Fibroblast of lung (primary cell): ENCODE measurements at regions not wholly inside any gene's neighbourhood (a gene's known extent, or its start where the extent isn't known, plus 50 kb on each side); places are given as distances from the start of the nearest gene placed in this dataset.

Source experiments
- DNase-seq, 2 donors: peaks; one replicate each; pipeline versions ENCODE4 v3.0.0 to v3.0.0-alpha.2; 2010; ENCODE audit warnings: low read depth in 2 of 2
- H2AFZ ChIP-seq: 2 replicates; pipeline ENCODE4 v1.5.1; 2012; ENCODE audit warnings: low read length, control low read depth, inconsistent platforms
- H3K27ac ChIP-seq: 2 replicates; pipeline ENCODE4 v1.5.1; 2011; ENCODE audit warnings: low read length, control low read depth; ENCODE audit not compliant: insufficient read depth
- H3K27me3 ChIP-seq: 2 replicates; pipeline ENCODE4 v1.5.1; 2011; ENCODE audit warnings: mild to moderate bottlenecking, low read length; ENCODE audit not compliant: control insufficient read depth, insufficient read depth
- H3K36me3 ChIP-seq: 2 replicates; pipeline ENCODE4 v1.5.1; 2011; ENCODE audit warnings: low read length; ENCODE audit not compliant: control insufficient read depth, insufficient read depth
- H3K4me1 ChIP-seq: 2 replicates; pipeline ENCODE4 v1.5.1; 2011; ENCODE audit warnings: low read length; ENCODE audit not compliant: control insufficient read depth, insufficient read depth; ENCODE audit errors: extremely low read depth
- H3K4me2 ChIP-seq: 2 replicates; pipeline ENCODE4 v1.5.1; 2011; ENCODE audit warnings: low read length, control low read depth; ENCODE audit not compliant: insufficient read depth; ENCODE audit errors: extremely low read depth
- H3K4me3 ChIP-seq, 4 experiments: fragments of 200-600 bp in 1 of 4; sonication (generic) in 1 of 4; replicated peaks in 1 of 4; 2 replicates each; pipeline ENCODE4 v1.5.1; 2011 to 2016; ENCODE audit warnings: low read length in 4 of 4, low read depth in 3 of 4, mild to moderate bottlenecking in 3 of 4, control low read depth in 2 of 4, inconsistent platforms in 1 of 4, mixed read lengths in 1 of 4; ENCODE audit not compliant: insufficient read depth in 1 of 4; ENCODE audit errors: control extremely low read depth in 1 of 4
- H3K79me2 ChIP-seq: 2 replicates; pipeline ENCODE4 v1.5.1; 2012; ENCODE audit warnings: mild to moderate bottlenecking, low read length, inconsistent platforms; ENCODE audit not compliant: control insufficient read depth, insufficient read depth
- H3K9ac ChIP-seq: 2 replicates; pipeline ENCODE4 v1.5.1; 2011; ENCODE audit warnings: mild to moderate bottlenecking, low read length, control low read depth; ENCODE audit not compliant: insufficient read depth
- H3K9me3 ChIP-seq: 2 replicates; pipeline ENCODE4 v1.5.1; 2012; ENCODE audit warnings: low read depth, low read length; ENCODE audit not compliant: control insufficient read depth, insufficient read depth
- H4K20me1 ChIP-seq: 2 replicates; pipeline ENCODE4 v1.5.1; 2011; ENCODE audit warnings: low read length; ENCODE audit not compliant: control insufficient read depth, insufficient read depth; ENCODE audit errors: extremely low read depth
- CTCF ChIP-seq, 2 donors: IDR thresholded peaks in 1 of 2; conservative IDR thresholded peaks in 1 of 2; 1 replicate in 1 of 2; 2 replicates in 1 of 2; pipeline ENCODE4 v1.5.1; 2011 to 2012; ENCODE audit warnings: low read length in 2 of 2, control low read depth in 1 of 2, inconsistent platforms in 1 of 2, low read depth in 1 of 2, mild to moderate bottlenecking in 1 of 2
- EZH2 ChIP-seq: IDR thresholded peaks from 2 replicates; pipeline ENCODE4 v1.5.1; 2012; ENCODE audit warnings: low read length, control low read depth, mild to moderate bottlenecking; ENCODE audit errors: missing control alignments

- Histone ChIP-seq H2AFZ (no peak overlapping the region), H3K79me2 (no peaks in the 10 kb centered on the region), H3K4me3 (no peak overlapping the region), H3K9me3 (no peaks in the 10 kb centered on the region), H3K4me1 (no peaks in the 10 kb centered on the region), H3K27me3 (no peaks in the 10 kb centered on the region), H3K9ac (no peak overlapping the region), H3K27ac (no peak overlapping the region), H4K20me1 (no peaks in the 10 kb centered on the region), H3K4me2 (no peak overlapping the region), H3K36me3 (no peaks in the 10 kb centered on the region)
- TF ChIP-seq EZH2 (no peak), CTCF (conservative IDR thresholded peaks at IDR 0.05 in 1 of 2, IDR thresholded peaks at IDR 0.05 in 1 of 2; ENCODE audit: low read depth in 1 of 2, low read length in 2 of 2) (no peak)
- no peak for DNase-seq
Measured at GRCh38 chr15:85307687-85308045, 72.7 kb upstream of the AKAP13 start.

- Histone ChIP-seq H3K27me3 (no peaks in the 10 kb centered on the region), H3K9me3 (no peaks in the 10 kb centered on the region), H3K4me1 (peaks cover 6% of the 10 kb centered on the region), H3K4me3 (no peak overlapping the region), H3K79me2 (no peaks in the 10 kb centered on the region), H3K27ac (no peak overlapping the region), H3K4me2 (no peak overlapping the region), H4K20me1 (no peaks in the 10 kb centered on the region), H3K9ac (no peak overlapping the region), H3K36me3 (no peaks in the 10 kb centered on the region), H2AFZ (no peak overlapping the region)
- no peak for DNase-seq
- no peak for TF ChIP-seq CTCF (conservative IDR thresholded peaks at IDR 0.05 in 1 of 2, IDR thresholded peaks at IDR 0.05 in 1 of 2; ENCODE audit: low read depth in 1 of 2, low read length in 2 of 2)
- TF ChIP-seq EZH2 = no peak
Measured at GRCh38 chr15:85311647-85312046, 68.8 kb upstream of the AKAP13 start.

GRCh38 chr15:85312486-85312885 lies 67.9 kb upstream of the AKAP13 start:
- H3K36me3 ChIP-seq = no peaks in the 10 kb centered on the region
- no peak overlapping the region for H3K4me2 ChIP-seq
- peaks cover 6% of the 10 kb centered on the region for H3K4me1 ChIP-seq
- no peak for TF ChIP-seq EZH2
- no peak for TF ChIP-seq CTCF (conservative IDR thresholded peaks at IDR 0.05 in 1 of 2, IDR thresholded peaks at IDR 0.05 in 1 of 2; ENCODE audit: low read depth in 1 of 2, low read length in 2 of 2)
- no peaks in the 10 kb centered on the region for H3K9me3 ChIP-seq
- no peaks in the 10 kb centered on the region for H3K79me2 ChIP-seq
- H3K27me3 ChIP-seq = no peaks in the 10 kb centered on the region
- peak; percentile 24 to 66 for DNase-seq
- no peak overlapping the region for H3K4me3 ChIP-seq
- no peak overlapping the region for H3K27ac ChIP-seq
- no peak overlapping the region for H3K9ac ChIP-seq
- H4K20me1 ChIP-seq = no peaks in the 10 kb centered on the region
- H2AFZ ChIP-seq = peak overlapping the region; percentile 16
